Ecto neural progenitor cell (in vitro differentiated cells): ENCODE measurements at regions not wholly inside any gene's neighbourhood (a gene's known extent, or its start where the extent isn't known, plus 50 kb on each side); places are given as distances from the start of the nearest gene placed in this dataset.
"Not testable (repeated sequence)": the region's sequence is repeated elsewhere in the genome, so short reads cannot be mapped to it uniquely, and the experiment has no call there.

ENCODE experiments used
- DNase-seq: peaks from one replicate; pipeline ENCODE4 v3.0.0-alpha.2; 2018; ENCODE audit warnings: low spot score

DNA sequence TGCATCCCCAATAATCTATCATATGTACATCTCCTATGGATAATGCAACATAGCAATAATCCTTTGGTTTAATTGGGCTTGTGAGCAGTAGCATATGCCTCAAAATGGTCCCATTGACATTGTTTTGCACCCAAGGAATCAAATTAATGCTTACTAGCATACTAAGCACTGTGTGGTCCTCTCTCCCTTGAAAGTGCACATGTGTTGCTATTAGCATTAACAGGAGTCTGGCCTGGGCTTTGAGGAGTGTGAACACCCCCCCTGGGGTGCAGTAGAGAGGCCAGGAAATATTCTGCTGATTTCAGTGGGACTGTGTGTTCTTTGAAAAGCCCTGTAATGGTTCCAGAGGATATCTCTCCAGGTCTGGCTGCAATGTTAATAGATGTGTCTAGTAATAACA, 1148.4 kb downstream of the VRK1 start:
- no peak for DNase-seq

GRCh38 chr14:97946240-97946639, 1149.1 kb downstream of the VRK1 start:
- DNase-seq: no peak

DNA sequence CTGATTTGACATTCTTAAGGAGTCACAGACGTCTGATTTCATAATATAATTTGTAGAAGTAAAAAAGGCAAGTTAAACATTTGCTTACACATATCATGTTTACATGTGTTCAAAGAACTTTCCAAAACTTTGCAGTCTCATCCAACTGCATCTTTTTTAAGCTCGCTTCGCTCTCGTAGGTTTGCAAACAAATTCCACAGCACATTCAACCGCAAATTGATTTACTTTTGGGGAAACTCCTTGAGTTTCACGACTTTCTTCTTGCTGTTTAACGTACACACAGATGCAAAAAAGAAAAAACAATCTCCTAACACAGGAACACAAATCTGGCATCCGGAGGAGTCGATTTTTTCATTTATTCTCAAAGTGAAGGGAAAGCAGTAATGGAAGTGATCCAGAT, 1149.5 kb downstream of the VRK1 start:
- DNase-seq: no peak

DNA sequence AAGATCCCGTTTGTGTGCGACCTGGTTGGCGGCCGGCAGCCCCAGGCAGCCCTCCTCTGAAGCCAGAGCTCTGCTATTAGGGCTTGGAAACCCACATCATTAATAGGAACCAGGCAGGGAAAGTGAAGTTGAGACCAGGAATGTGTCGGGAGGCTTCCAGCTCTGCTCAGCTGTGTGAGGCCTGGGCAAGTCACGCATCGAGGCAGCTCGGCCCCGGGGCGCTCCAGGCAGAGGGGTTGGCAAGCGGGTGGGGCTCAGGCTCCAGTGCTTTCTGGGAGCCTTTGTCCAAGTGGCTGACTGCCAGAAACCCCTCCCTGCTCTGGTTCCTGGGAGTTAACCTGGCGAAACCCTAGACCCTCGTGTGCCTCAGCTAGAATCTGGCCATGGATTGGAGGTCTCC, 1151.7 kb downstream of the VRK1 start:
- DNase-seq: peak; percentile 52

DNA sequence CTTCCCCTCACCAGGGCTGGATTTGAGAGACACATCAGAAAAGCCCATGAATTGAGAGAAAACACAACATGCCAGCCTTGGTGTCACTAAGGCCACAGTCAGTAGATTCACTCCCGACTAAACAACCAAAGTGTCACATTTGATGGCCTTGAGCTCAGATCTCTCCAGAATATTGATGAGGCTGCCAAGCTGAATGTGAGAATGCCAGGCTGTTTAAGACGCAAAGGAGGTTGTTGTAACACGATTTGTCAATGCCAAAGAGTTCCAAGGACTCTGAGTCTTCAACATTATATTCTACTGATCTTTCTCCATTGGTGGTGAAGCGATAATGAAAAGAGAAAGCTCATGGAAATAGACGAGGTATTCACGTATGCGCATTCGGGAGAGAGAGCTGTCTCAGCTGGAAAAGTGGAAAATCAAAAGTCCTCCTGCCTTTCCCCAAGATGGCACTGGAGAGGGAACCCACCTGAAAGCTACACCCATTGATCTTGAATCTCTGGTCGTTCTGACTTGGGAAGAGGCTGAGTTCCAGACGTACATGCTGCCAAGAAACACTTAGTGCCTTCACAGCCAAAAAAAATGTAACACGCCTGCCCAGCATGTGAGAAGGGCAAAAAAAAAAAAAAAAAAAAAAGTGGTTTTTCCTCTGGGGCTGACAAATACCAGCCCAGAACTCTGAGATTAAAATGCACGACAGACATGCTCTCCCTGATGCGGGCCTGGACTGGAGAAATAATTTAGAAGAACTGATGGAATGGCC, 1159.6 kb downstream of the VRK1 start:
- no peak for DNase-seq

- no peak for DNase-seq
Observed at GRCh38 chr14:97959251-97959650, 1162.1 kb downstream of the VRK1 start.

- DNase-seq: no peak
Observed at GRCh38 chr14:97960436-97960835, 1163.3 kb downstream of the VRK1 start.

DNA sequence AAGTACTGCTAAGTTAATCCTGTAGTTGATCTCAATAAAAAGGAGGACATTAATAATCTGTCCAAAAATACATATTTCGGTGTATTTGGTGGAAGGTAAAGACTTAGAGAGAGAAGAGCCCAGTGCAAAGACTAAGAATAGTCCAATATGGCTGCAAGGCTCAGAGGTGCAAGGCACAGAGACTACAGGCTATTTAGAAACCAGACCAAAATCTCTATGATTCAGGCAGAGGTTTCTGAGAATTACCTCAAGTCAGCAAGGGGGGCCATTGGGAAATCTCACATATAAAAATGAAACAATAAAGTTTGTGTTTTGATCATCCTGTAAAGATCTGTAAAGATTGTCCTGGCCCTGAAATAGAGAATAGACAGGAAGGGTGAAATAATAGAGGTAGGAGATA, 1173.0 kb downstream of the VRK1 start:
- no peak for DNase-seq

GRCh38 chr14:97975216-97975615, 1178.0 kb downstream of the VRK1 start:
- no peak for DNase-seq

- DNase-seq: no peak
Observed at GRCh38 chr14:97975962-97976361, 1178.8 kb downstream of the VRK1 start.

GRCh38 chr14:97976861-97977260, 1179.7 kb downstream of the VRK1 start:
- no peak for DNase-seq

GRCh38 chr14:97977651-97978261, 1180.6 kb downstream of the VRK1 start:
- no peak for DNase-seq

- DNase-seq: peak; percentile 85
Observed at GRCh38 chr14:97978341-97978740, 1181.2 kb downstream of the VRK1 start.

- DNase-seq: no peak
Observed at GRCh38 chr14:97993508-97994019, 1196.4 kb downstream of the VRK1 start.

DNA sequence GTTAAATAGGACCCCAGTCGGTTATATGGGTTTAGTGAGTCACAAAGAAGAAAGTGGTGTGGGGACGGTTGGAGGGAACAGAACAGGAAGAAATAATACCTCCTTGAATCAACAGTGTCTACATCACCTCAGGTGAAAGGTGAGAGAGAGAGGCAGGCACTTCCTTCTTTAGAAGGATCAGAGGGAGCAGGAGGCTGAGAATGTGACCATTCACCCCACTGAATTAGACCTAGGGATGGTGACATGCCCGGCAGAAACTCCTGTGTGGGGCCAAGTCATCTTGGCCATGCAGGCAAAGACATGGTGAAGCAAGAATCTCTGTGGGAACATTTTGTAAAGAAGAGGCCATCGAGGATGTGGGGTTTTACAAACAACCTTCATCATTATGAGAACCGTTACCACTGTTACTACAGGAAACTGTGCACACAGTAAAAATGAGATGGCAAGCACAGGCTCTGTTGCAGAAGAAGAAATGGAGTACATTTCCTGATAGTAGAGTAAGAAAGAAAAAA, 1196.9 kb downstream of the VRK1 start:
- no peak for DNase-seq

GRCh38 chr14:97995038-97995437, 1197.9 kb downstream of the VRK1 start:
- no peak for DNase-seq

DNA sequence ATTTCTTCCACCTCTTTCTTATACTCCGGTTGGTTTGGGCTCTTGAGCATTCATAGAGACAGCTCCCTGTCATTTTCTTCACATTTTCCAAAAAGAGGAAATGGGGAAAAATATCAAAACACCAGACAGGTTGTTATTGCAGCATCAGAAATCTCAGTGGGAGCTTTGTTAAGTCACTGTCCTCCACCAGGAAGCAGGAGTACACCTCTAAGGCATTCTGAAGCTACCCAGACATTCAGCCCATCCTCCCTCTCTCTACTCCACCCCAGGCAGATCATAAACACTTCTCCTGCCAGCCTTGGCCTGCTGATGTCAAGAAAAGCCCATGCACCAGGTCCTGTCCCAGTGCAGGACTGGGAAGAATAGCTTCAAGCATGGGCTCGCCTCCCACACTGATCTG, 1198.3 kb downstream of the VRK1 start:
- DNase-seq: no peak

GRCh38 chr14:98006008-98006407, 1208.8 kb downstream of the VRK1 start:
- DNase-seq: no peak

DNA sequence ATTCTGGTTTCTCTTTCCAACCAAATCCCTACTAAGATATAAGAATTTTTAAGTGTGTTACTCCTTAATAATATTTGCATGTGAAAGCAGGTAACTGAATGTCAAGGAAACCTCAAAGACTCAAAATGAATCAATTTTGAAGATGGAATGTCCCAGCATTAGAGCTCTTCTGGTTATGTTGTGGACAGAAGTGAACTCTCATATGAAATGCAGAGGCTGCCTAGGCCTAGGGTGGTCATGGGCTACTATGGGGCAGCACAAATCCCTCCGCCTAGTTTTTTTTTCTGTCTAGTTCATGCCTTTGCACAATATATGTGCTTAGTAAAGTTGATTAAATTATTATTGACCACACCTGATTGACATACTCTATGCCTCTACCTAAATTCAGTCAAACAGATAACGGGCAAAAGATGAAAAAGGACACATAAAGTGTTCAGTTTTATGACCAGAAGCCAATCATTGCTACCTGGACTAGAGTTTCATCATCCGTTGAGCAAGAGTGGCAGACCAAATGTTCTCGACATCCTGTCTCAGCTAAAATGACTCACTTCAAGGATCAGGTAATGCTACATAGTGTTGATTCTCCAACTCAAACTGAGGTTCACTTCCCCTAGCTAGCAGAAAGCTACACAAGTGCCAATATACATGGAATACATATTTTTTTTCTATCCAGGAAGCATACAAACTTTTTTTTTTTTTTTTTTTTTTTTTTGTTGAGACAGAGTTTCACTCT, 1211.4 kb downstream of the VRK1 start:
- no peak for DNase-seq

DNA sequence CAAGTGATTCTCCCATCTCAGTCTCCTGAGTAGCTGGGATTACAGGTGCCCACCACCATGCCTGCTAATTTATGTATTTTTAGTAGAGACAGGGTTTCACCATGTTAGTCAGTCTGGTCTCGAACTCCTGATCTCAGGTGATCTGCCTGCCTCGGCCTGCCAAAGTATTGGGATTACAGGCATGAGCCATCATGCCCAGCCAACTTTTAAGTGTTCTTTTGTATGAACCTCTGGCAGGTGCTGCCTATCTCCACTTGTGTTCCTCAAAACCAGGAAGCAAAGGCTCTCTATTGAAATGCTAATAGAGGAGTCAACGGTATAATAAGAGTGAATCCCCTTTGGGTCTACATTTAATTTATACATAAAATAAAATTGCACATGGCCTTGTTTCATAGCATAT, 1212.0 kb downstream of the VRK1 start:
- DNase-seq: not testable (repeated sequence)

DNA sequence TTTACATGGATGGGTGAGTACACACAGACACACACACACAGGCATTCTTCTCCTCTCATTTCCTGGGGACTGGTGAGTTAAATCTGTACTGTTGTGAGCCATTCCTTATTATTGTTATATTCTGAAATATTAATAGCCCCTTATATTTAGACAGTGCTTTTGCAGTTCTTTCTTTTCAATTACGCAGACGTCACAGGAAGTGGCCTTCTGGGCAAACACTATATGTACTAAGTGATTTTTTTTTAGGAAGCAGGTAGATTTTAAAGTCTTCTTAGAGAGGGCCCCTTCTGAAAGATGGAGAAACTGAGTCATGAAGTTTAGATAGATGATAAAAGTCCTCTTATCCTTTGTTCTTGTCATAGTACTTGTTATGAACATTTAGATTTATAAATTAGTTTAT, 1213.6 kb downstream of the VRK1 start:
- DNase-seq: no peak

GRCh38 chr14:98014851-98015615, 1217.9 kb downstream of the VRK1 start:
- DNase-seq: no peak
